ENCODE measurements at regions not wholly inside any gene's neighbourhood (a gene's known extent, or its start where the extent isn't known, plus 50 kb on each side); places are given as distances from the start of the nearest gene placed in this dataset.
"Not testable (repeated sequence)": the region's sequence is repeated elsewhere in the genome, so short reads cannot be mapped to it uniquely, and the experiment has no call there.

- no peak for DNase-seq
Observed at GRCh38 chr19:30806311-30806710, 434.1 kb downstream of the ZNF536 start.

DNA sequence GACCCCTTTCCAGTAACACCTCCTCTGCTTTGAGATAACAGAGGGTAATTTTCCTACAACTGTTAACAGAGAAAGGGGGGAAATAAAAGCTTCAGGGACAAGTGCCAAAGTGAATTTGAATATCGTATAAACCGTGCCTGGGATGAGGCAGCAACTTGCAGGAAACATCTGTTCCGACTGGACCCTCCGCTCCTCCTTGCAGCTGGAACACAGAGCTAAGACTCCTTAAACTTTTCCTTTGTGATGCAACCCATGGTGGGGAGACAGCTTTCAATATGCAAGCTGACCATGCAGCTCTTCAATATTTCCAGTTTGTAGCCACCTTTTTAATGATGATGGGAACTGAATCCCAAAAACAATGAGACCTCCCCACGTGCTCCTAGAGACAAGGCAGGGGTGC lies 432.6 kb downstream of the ZNF536 start:
- no peak for DNase-seq

GRCh38 chr19:30804333-30804732 lies 432.1 kb downstream of the ZNF536 start:
- not testable (repeated sequence) for DNase-seq

DNA sequence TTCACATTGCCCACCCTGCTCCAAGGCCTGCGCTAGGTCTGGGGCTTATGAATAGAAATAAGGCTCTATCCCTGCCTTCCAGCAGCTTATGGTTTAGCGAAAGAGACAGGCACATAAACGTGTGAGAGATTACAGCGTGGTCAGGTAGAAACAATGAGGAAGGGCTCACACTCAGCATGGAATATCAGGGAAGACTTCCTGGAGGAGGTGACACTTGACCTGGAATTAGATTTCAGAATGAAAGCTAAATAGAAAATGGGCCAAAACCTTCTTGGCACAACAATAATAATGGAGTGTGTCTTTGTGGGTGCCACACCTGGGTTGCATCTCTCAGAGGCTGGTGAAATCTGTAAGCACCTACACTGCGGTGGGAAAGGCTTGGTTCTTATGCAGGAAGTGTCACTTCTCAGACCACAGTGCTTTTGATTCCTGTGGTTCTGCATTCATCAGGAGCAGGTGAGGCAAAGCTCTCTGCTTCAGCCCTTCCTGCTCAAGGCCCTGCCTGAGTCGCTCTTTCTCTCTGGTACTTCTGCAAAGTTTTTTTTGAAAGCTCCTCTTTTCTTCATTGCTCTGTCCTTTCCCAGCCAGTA lies 430.3 kb downstream of the ZNF536 start:
- DNase-seq, result no peak

- peak; percentile 11 for DNase-seq
Observed at GRCh38 chr19:30799865-30800755, 427.9 kb downstream of the ZNF536 start.

DNA sequence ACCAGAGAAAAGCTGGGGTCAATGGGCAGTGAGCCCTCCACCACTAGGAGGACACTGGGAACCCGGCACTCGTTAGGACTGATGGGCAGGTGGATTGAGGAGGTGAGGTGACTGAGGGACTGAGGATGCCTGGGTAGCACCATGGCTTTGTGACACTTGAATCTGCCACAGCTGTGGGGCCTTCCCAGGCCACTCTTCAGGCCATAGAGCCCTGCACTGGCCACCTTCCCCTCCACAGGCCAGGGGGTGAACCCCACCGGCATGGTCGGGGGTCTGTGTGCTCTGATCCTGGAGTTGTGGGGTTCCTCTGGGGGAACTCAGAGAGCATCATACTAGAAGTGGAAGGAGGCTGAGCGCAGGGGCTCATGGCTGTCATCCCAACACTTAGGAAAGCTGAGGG lies 423.5 kb downstream of the ZNF536 start:
- DNase-seq, result no peak

DNA sequence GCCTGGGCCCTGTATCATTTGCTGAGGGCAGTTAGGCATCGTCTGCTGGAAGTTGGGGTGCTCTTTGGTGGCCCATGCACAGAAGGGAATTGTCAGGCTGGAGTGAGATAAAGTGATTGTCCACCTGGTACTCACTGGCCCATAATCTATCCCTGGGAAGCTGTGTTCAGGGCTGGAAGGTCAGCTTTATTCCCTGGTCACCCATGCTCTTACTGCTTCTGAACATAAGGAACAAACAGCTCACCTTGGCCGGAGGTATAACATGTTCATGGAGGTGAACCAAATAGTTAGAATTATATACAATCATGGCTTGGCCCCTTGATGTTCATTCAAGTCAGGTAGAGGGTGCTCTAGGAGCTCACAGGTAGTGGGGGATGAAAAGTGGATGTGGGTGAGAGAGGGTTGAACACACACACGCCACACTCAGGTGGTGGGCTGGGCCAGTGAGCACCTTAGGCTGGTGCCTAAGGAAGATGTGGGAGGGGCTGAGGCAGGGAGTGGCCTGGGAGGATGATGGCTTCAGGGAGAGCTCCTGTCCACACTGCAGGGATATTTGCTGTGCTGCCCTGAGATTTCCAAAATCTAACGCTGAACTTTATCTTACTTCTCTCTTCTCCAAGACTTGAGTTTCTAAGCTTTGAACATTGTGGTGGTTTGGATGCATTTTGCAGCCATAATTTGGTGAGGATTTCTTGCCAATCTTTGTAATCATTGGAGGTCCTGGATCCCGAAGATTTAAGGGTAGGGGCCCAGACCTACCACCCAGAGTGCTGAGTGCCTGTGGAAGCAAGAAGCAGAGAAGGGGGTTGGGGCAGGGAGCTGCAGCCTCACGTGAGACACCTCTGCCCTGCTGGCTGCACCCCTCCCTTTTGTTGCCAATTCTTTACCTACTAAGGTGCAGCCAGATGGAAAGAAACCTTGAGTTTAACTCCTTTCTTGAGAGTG lies 420.6 kb downstream of the ZNF536 start:
- DNase-seq, result no peak

DNA sequence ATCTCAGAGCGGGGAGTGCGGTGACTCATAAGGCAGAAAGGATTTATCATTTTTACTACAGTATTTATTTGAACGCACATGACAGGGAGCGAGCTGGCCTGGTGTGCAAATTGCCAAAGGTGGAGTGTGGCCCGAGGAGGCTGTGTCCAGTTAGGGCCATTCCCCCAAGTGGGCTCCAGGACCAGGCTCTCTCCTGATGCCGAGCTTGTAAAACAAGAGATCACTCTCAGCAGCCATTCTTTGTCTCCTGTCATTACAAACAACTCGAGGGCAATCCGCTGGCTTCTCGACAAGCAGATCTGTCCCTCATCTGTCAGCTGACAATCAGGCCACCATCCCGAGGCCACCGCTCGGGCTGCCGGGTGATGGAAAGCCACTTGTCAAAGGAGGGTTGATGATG lies 418.9 kb downstream of the ZNF536 start:
- DNase-seq, result no peak

- no peak for DNase-seq
Observed at GRCh38 chr19:30790056-30790680, 418.0 kb downstream of the ZNF536 start.

- no peak for DNase-seq
Observed at GRCh38 chr19:30788105-30788765, 416.1 kb downstream of the ZNF536 start.

DNA sequence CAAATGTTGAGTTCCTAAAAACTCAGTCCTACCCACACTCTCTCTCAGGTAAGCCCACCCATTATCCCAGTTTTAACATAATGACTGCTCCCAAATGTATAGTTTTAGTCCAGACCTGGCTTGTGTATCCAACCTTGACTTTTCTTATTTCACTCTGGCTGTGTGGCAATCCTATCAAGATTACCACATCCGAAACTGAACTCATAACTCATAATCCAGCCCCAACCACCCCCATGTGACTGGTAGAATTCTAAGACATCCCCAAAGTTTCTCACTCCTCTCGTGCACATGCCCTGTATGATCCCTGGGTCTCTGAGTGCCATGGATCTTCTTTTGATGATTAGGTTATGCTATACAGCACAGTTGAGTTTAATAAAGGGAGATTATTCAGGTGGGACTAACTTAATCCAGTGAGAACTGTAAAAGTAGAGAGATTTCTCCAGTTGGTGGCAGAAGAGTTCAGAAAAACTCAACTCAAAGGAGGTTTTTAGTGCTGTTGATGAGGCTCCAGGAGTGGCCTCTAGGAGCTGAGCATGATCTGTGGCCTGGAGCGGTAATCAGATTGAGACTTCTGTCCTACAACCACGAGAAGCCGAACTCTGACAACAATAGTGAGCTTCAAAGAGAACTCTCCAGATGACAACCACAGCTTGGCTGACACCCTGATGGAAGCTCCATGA lies 413.4 kb downstream of the ZNF536 start:
- no peak for DNase-seq

GRCh38 chr19:30784850-30785457 lies 412.8 kb downstream of the ZNF536 start:
- DNase-seq, result peak; percentile 53

GRCh38 chr19:30783936-30784335 lies 411.8 kb downstream of the ZNF536 start:
- DNase-seq, result no peak

GRCh38 chr19:30783212-30783611 lies 411.0 kb downstream of the ZNF536 start:
- DNase-seq, result no peak

GRCh38 chr19:30781519-30781918 lies 409.3 kb downstream of the ZNF536 start:
- DNase-seq, result no peak

GRCh38 chr19:30781047-30781446 lies 408.9 kb downstream of the ZNF536 start:
- no peak for DNase-seq

DNA sequence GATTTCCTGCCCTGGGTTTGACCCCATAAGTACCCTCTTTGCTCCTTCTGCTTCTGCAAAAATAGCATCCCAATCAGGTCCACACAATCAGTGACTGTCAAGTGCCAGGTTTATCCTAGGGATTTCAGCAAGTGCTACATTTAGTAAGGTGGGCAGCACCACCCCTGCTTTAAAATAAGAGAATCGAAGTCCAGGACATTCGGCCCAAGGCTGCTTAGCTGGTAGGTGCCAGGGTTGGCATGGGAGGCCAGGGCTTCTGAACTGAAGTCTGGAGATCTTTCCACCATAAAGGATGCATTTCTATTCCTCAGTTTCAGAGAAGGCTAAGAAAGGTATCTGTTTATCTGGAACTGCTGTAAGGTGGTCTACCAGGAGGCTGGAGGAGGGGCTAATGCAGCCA lies 408.3 kb downstream of the ZNF536 start:
- DNase-seq, result no peak

- no peak for DNase-seq
Observed at GRCh38 chr19:30780032-30780431, 407.8 kb downstream of the ZNF536 start.

GRCh38 chr19:30778961-30779715 lies 407.0 kb downstream of the ZNF536 start:
- no peak for DNase-seq

GRCh38 chr19:30778061-30778460 lies 405.9 kb downstream of the ZNF536 start:
- DNase-seq, result no peak
